Fibroblast of skin of left quadriceps (primary cell): ENCODE measurements at regions not wholly inside any gene's neighbourhood (a gene's known extent, or its start where the extent isn't known, plus 50 kb on each side); places are given as distances from the start of the nearest gene placed in this dataset.
"Not testable (repeated sequence)": the region's sequence is repeated elsewhere in the genome, so short reads cannot be mapped to it uniquely, and the experiment has no call there.

ENCODE experiments used
- DNase-seq, 2 experiments: peaks; one replicate each; pipeline ENCODE4 v3.0.0-alpha.2; 2013; ENCODE audit warnings: low read depth in 2 of 2

- no peak for DNase-seq
Observed at GRCh38 chr7:51543801-51544553, 227.4 kb upstream of the COBL start.

- not testable (repeated sequence) for DNase-seq
Observed at GRCh38 chr7:51540906-51541305, 224.3 kb upstream of the COBL start.

GRCh38 chr7:51539840-51540239 lies 223.2 kb upstream of the COBL start:
- DNase-seq: no peak

GRCh38 chr7:51528172-51528571 lies 211.6 kb upstream of the COBL start:
- no peak for DNase-seq

- DNase-seq: no peak
Observed at GRCh38 chr7:51521694-51522312, 205.2 kb upstream of the COBL start.

GRCh38 chr7:51521054-51521453 lies 204.4 kb upstream of the COBL start:
- DNase-seq: no peak

GRCh38 chr7:51518646-51519045 lies 202.0 kb upstream of the COBL start:
- DNase-seq: no peak

- DNase-seq: no peak
Observed at GRCh38 chr7:51517187-51517586, 200.6 kb upstream of the COBL start.

GRCh38 chr7:51501620-51502019 lies 185.0 kb upstream of the COBL start:
- no peak for DNase-seq

GRCh38 chr7:51482976-51483375 lies 166.4 kb upstream of the COBL start:
- DNase-seq: no peak

- no peak for DNase-seq
Observed at GRCh38 chr7:51481421-51481820, 164.8 kb upstream of the COBL start.

- no peak for DNase-seq
Observed at GRCh38 chr7:51477819-51478218, 161.2 kb upstream of the COBL start.

GRCh38 chr7:51477323-51477722 lies 160.7 kb upstream of the COBL start:
- no peak for DNase-seq

GRCh38 chr7:51476026-51476425 lies 159.4 kb upstream of the COBL start:
- DNase-seq: no peak

- no peak for DNase-seq
Observed at GRCh38 chr7:51472873-51473272, 156.3 kb upstream of the COBL start.

GRCh38 chr7:51471981-51472296 lies 155.3 kb upstream of the COBL start:
- no peak for DNase-seq

- DNase-seq: no peak
Observed at GRCh38 chr7:51471210-51471980, 154.8 kb upstream of the COBL start.

- DNase-seq: no peak
Observed at GRCh38 chr7:51467384-51468017, 150.9 kb upstream of the COBL start.

- no peak for DNase-seq
Observed at GRCh38 chr7:51459809-51460208, 143.2 kb upstream of the COBL start.

- no peak for DNase-seq
Observed at GRCh38 chr7:51458693-51459092, 142.1 kb upstream of the COBL start.

GRCh38 chr7:51457079-51457478 lies 140.5 kb upstream of the COBL start:
- no peak for DNase-seq

- no peak for DNase-seq
Observed at GRCh38 chr7:51456431-51457060, 139.9 kb upstream of the COBL start.
